CD4-positive, alpha-beta T cell (primary cell): ENCODE measurements at regions not wholly inside any gene's neighbourhood (a gene's known extent, or its start where the extent isn't known, plus 50 kb on each side); places are given as distances from the start of the nearest gene placed in this dataset.

ENCODE experiments used
- ATAC-seq: fragments of 200-7000 bp; cut with Tn5 transposase; one replicate; pipeline ENCODE4 v1.10.0; 2022; ENCODE audit warnings: mild to moderate bottlenecking; ENCODE audit not compliant: poor library complexity
- CTCF ChIA-PET: fragments of 350-600 bp; sonication (Branson Sonifier 250); formaldehyde crosslinking; loops from one replicate; lab custom pipeline; 2021; ENCODE audit warnings: antibody characterized with exemption, inconsistent platforms; lab: Charles Lee
- POLR2A ChIA-PET: fragments of 350-600 bp; sonication (Branson Sonifier 250); formaldehyde crosslinking; loops from one replicate; lab custom pipeline; 2021; ENCODE audit warnings: antibody characterized with exemption, inconsistent platforms; lab: Charles Lee
- DNase-seq, 14 experiments: peaks; one replicate each; pipeline ENCODE4 v3.0.0-alpha.2; 2013 to 2020; ENCODE audit warnings: mixed read lengths in 2 of 14
- H3K27ac ChIP-seq, 2 donors: one replicate each; pipeline versions ENCODE4 v1.5.1 to v1.7.0; 2013; ENCODE audit warnings: low read length in 2 of 2, low read depth in 1 of 2, mild to moderate bottlenecking in 1 of 2
- H3K27me3 ChIP-seq, 2 experiments: 1 replicate in 1 of 2; 2 replicates in 1 of 2; pipeline versions ENCODE4 v1.6.1 to v1.7.0; 2013; ENCODE audit warnings: low read length in 2 of 2, control low read depth in 1 of 2, mild to moderate bottlenecking in 1 of 2, moderate library complexity in 1 of 2; ENCODE audit not compliant: insufficient read depth in 2 of 2, control insufficient read depth in 1 of 2
- H3K36me3 ChIP-seq: one replicate; pipeline ENCODE4 v1.6.1; 2013; ENCODE audit warnings: low read length, control low read depth; ENCODE audit not compliant: insufficient read depth
- H3K4me1 ChIP-seq: one replicate; pipeline ENCODE4 v1.6.1; 2013; ENCODE audit warnings: low read length, control low read depth; ENCODE audit not compliant: insufficient read depth
- H3K4me3 ChIP-seq: one replicate; pipeline ENCODE4 v1.5.1; 2013; ENCODE audit warnings: mild to moderate bottlenecking, low read length, moderate library complexity
- H3K9me3 ChIP-seq, 2 experiments: 1 replicate in 1 of 2; 2 replicates in 1 of 2; pipeline versions ENCODE4 v1.6.1 to v1.7.0; 2013; ENCODE audit warnings: low read length in 2 of 2, mild to moderate bottlenecking in 2 of 2, control low read depth in 1 of 2, moderate library complexity in 1 of 2; ENCODE audit not compliant: control insufficient read depth in 1 of 2, insufficient read depth in 1 of 2
- H3K27ac Mint-ChIP-seq: one replicate; pipeline ENCODE4 v1.8.0; 2020; ENCODE audit warnings: mixed read lengths
- H3K27me3 Mint-ChIP-seq: one replicate; pipeline ENCODE4 v1.8.0; 2021; ENCODE audit warnings: mixed read lengths
- H3K36me3 Mint-ChIP-seq: one replicate; pipeline ENCODE4 v1.8.0; 2021; ENCODE audit warnings: low read depth, mixed read lengths
- H3K4me1 Mint-ChIP-seq: one replicate; pipeline ENCODE4 v1.8.0; 2021; ENCODE audit warnings: low read depth, mixed read lengths
- H3K4me3 Mint-ChIP-seq: one replicate; pipeline ENCODE4 v1.8.0; 2020; ENCODE audit warnings: mild to moderate bottlenecking, mixed read lengths
- H3K9me3 Mint-ChIP-seq: one replicate; pipeline ENCODE4 v1.8.0; 2020; ENCODE audit warnings: mixed read lengths
- CTCF ChIP-seq: fragments of 200-600 bp; IDR thresholded peaks from one replicate; pipeline ENCODE4 v1.8.0; 2022; ENCODE audit warnings: antibody characterized with exemption, mild to moderate bottlenecking
- intact Hi-C, 2 experiments: fragments of 100-400 bp; cut with DNase I in 1 of 2; cut with micrococcal nuclease in 1 of 2; formaldehyde crosslinking; loops; one replicate each; pipeline versions ENCODE4 v1.15.1 to v1.9.0; 2023 to 2025; cut with DNase I, micrococcal nuclease

DNA sequence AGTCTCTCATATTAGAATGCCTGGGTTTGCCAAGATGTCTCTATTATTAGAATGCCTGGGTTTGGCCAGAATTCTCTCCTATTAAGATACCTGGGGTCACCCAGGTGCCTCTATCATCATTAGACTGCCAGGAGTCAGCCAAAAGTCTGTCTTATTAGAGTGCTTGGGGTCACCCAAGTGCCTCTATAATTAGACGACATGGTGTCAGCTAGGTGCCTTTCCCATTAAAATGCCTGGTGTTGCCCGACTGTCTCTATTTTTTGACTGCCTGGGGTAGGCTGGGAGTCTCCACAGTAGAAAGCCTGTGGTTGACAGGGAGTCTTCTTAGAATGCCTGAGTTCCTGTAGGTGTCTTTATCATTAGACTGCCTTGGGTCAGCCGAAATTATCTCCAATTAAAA lies 1536.6 kb downstream of the UQCRFS1 start:
- Mint-ChIP-seq H3K27me3 (no peaks in the 10 kb centered on the region), H3K4me3 (no peak overlapping the region), H3K27ac (no peak overlapping the region), H3K9me3 (peaks cover 30% of the 10 kb centered on the region), H3K4me1 (no peaks in the 10 kb centered on the region), H3K36me3 (no peaks in the 10 kb centered on the region)
- no peak for TF ChIP-seq CTCF
- Histone ChIP-seq H3K27me3 (no peaks in the 10 kb centered on the region), H3K9me3 (peaks cover 4 to 11% of the 10 kb centered on the region in 2 experiments), H3K4me1 (no peaks in the 10 kb centered on the region), H3K4me3 (no peak overlapping the region), H3K36me3 (no peaks in the 10 kb centered on the region), H3K27ac (no peak overlapping the region)
- DNase-seq (no peak), ATAC-seq (no peak)
- ChIA-PET CTCF (no interaction called here), POLR2A (no interaction called here)
- intact Hi-C loops, result no loop called here

GRCh38 chr19:27675771-27676170 lies 1537.2 kb downstream of the UQCRFS1 start:
- no peak for DNase-seq
- Histone ChIP-seq H3K36me3 (no peaks in the 10 kb centered on the region), H3K9me3 (peaks cover 8 to 11% of the 10 kb centered on the region in 2 experiments), H3K4me3 (no peak overlapping the region), H3K27ac (no peak overlapping the region), H3K27me3 (no peaks in the 10 kb centered on the region), H3K4me1 (no peaks in the 10 kb centered on the region)
- Mint-ChIP-seq H3K4me3 (no peak overlapping the region), H3K9me3 (peaks cover 30% of the 10 kb centered on the region), H3K27me3 (no peaks in the 10 kb centered on the region), H3K4me1 (no peaks in the 10 kb centered on the region), H3K36me3 (no peaks in the 10 kb centered on the region), H3K27ac (no peak overlapping the region)
- CTCF ChIA-PET, result no interaction called here
- intact Hi-C loops, result no loop called here
- TF ChIP-seq CTCF, result no peak
- POLR2A ChIA-PET, result no interaction called here
- ATAC-seq, result no peak

GRCh38 chr19:27674701-27675100 lies 1538.2 kb downstream of the UQCRFS1 start:
- no peak for TF ChIP-seq CTCF

More at GRCh38 chr19:27674701-27675100, 1538.2 kb downstream of the UQCRFS1 start:
- intact Hi-C loops, result no loop called here
- Mint-ChIP-seq H3K9me3 (peaks cover 31% of the 10 kb centered on the region), H3K4me3 (no peak overlapping the region), H3K36me3 (peaks cover 6% of the 10 kb centered on the region), H3K4me1 (no peaks in the 10 kb centered on the region), H3K27me3 (no peaks in the 10 kb centered on the region), H3K27ac (no peak overlapping the region)
- no peak overlapping the region for H3K4me3 ChIP-seq
- H3K27ac ChIP-seq, result no peak overlapping the region
- no peaks in the 10 kb centered on the region for H3K27me3 ChIP-seq
- POLR2A ChIA-PET, result no interaction called here
- no peaks in the 10 kb centered on the region for H3K36me3 ChIP-seq
- ATAC-seq (no peak), DNase-seq (no peak)
- peaks cover 11% of the 10 kb centered on the region in 2 experiments for H3K9me3 ChIP-seq
- CTCF ChIA-PET, result no interaction called here
- H3K4me1 ChIP-seq, result no peaks in the 10 kb centered on the region
